ENCODE measurements at regions not wholly inside any gene's neighbourhood (a gene's known extent, or its start where the extent isn't known, plus 50 kb on each side); places are given as distances from the start of the nearest gene placed in this dataset.

DNA sequence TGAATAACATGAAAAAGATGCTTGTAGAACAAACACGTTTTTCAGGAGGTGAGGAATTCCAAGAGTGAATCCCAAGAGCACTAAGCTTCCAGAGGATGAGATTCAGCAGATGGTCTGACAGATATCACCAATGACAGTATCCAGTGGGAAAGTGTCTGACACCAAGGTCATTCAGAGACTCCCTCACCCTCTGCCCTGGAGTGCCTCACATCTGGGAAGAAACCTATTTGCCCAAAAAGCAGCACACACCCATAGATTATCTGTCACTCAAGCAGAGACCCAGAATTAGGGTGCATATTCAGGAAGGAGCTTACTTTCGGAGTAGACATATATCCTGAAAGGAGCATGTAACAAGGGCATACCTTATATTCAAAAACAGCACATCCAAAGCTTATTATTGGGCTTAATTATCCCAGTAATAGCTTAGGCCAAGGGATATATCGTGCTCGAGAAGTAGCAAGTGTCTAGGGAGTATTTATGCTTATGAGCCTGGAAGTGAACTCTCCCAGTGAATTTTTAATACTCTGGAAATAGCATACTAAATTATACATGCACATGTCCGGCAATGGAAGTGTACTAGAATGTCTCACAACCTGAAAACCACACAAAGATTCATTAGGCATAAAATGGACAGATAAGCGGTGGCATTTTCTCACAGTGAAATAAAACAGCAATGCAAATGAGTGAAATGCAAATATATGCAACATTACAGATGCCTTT lies 998.1 kb upstream of the TMEM132C start:
- no peak for DNase-seq

DNA sequence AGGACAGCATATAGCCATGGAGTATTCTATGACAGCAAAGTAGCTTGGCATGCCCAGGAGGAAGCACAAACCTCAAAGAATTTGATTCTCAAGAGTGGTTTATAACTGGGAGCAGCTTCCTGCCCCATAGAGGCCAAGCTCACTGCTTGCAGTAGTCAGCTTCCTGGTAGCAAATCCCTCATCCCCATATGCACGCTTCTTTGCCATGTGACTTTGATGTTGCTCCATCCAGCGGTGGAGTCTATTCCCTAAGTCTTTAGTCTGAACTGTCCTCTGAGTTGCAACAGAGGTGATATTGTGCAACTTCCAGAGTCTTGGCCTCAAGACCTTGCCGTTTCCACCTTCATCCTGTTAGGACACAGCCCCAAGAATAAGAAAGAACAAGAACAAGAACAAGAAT lies 996.8 kb upstream of the TMEM132C start:
- no peak for DNase-seq

DNA sequence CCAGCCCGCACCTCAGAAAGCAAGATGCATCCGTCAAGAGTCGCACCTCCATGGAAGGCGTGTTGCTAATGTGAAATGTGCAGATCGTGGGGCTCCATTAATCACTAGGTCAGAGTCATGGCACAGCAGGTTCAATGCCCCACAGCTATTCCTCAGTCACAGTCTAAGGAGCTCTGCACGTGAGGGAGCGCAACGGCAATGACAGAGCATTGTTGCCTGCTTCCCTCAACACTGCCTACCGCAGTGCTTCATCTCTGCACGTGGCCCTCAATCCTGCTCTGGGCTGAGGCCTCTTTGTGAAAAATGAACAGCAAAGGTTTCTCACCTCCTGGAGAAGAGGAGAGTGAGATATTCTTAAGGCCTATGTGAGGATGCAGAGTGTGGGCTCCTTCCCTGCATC lies 995.2 kb upstream of the TMEM132C start:
- no peak for DNase-seq

DNA sequence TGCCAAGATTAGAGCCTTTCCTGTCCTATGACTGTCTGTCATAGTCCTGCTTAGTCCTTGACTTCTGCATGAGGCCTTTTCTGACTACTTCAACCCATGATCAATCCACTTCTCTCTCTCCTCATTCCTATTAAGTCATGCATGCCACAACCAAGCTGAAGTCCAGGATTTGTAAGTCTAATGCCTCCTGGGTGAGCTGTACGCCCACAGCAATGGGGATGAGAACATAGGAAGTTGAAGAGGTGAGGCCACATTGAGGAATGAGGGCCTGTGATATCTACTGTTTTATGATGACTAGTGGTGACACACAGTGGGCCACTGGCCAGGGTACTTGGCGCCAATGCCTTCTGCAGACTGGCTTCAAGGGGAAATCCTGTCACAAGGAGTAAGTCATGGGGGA lies 994.1 kb upstream of the TMEM132C start:
- no peak for DNase-seq

DNA sequence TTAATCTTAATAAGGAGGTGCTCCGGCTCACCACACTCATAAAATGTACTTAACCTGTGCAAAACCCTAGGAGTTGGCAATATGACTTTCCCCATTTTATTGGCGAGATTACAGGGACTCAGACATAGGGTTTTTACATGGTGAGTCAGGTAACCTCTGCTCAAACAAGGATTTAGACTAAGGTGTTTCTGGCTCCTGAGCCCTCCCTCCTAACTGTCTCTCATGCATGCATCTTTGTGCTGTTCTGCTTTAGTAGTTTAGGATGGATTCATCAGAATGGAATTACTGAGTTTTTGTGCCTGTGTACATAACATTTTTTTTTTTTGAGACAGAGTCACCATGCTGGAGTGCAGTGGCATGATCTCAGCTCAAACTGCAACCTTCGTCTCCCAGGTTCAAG lies 993.3 kb upstream of the TMEM132C start:
- no peak for DNase-seq

DNA sequence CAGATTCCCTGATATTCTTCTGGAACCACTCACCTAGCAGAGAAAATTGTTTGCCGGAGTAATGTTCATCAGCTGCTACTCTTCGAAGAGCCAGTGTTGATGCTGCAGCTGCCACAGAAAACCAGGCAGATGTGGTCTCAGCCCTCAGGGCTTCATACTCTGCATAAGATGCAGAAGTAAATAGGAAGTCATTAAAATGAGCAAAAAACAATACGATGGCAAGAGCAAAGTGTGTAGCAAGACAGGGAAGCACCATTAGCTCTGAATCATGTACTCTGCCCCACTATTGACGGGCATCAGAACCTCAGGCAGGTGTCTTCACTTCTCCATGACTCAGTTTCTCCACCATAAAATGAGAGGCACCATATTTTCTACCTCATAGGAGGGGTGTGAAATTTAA lies 991.6 kb upstream of the TMEM132C start:
- DNase-seq, result no peak

DNA sequence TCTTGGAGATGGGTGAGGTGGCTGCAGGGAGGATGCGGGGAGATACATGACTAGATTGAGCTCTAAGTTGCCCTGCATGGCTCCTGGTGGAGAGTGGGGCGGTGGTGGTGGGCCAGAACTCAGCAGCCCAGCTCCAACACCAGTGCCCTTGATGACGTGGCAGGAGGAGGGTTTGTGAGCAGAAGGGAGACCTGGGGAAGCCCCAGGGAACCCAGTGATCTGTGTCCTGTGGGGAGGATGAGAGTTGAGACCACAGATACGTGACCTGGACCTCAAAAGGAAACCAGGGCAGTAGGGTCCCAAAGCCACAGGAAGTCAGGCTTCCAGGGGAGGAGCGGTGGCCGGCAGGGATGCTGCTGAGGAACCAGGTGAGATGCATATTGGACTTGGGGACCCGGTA lies 989.1 kb upstream of the TMEM132C start:
- no peak for DNase-seq

DNA sequence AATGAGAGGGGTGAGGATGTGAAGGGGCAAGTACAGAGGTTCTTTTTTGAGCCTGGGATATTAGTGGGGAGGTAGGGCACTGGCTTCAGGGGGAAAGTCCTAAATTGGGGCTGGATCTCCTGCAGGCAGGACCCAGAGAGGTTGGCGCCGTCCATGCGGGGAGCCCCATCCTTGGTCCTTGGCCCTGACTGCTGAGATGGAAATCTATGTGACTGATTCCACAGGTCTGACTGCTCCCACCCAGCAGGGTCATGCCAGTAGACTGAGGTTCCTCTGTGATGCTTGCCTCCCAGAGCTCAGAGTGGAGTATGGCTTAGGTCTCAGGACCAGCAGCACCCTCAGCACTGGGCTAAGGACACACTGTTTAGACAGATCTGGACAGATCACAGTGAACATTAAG lies 988.6 kb upstream of the TMEM132C start:
- no peak for DNase-seq

DNA sequence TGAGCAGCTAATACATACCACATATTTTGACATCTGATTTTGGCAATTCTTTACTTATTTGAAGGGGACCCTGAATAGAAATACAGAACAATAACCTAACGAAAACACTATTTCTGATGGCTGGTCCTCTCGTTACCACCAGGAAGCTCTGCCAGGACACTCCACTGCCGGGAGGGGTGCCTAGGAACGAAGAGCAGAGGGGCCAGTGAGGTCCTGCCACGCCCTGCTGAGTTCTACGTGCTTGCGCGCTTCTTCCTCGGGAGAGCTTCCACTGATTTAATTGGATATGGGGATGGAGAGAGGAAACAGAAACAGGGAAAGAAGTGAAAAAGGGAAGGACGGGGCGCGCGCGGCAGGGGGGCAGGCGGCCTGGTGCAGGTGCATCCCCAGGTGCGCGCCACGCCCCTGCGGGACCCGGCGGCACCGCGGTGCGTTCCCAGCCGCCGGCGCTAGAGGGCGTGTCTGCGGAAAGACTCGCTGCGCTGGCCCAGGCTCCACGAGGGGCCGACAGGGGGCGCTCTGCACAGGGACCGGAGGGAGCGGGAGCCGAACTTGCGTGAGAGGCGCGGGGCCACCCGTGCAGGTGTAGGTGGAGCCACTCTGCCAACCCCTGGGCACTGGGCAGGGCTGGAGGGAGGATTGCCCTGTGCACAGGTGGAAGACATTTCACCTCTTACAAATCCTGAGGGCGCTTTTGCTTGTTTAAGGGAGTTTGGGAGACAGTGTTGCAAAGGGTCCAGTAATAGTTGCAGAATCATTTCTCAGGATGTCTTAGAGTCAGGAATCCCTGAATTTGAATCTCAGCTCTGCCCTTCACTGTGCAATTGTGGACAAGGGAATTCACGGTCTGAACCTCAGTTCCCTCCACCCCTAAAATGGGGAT lies 986.3 kb upstream of the TMEM132C start:
- no peak for DNase-seq

DNA sequence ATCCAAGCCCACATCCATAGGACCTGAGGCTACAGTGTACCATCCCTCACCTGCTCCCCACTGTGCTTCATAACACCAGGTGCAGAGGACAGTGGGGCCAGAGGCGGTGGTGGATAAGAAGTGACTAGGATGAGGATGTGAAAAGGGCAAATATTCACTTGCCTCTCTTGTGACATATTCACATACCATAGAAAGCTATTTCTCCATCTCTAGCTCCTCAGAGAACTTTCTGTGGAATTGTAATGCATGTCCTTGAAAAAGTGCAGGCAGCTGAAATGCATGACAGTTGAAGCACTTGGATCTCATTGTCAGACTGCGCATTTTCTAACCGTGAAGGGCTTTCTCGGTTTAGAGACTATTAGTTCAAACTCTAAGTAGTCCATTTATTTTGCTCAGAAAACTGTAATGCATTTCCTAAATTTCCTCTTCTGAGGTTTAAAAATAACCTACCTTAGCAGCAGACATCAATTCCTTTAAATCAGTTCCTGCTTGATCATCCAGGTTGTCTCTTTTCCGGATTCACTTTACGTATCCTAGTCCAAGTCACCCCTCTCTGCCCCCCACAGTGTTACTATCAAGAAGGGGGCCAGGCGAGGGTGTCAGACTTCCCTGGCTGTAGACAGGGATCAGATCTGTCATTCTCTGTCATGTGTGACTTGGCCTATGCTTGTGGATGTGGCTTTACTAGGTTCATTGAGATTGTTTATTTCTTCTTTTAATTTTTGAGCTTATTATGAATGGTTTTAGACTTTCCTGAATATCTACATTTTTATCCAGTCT lies 984.0 kb upstream of the TMEM132C start:
- DNase-seq, result no peak

DNA sequence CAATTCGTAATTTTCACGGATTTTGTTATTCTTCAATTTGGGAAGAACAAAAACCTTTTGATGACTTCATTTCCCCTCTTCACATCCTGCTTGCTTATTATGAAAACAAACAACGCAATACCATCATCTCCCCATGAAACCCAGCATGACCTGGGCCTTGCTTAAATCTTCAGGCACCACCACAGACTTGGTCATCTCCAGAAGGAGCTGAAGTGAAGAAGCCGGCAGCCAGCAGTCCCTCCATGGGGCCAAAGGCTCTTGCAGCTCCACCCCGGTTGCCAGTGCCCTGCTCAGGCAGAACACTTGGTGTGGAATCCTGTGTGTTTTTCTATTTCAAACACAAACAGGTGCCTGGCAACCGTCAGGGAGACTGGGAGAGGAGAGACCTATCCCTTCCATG lies 982.9 kb upstream of the TMEM132C start:
- DNase-seq, result no peak

DNA sequence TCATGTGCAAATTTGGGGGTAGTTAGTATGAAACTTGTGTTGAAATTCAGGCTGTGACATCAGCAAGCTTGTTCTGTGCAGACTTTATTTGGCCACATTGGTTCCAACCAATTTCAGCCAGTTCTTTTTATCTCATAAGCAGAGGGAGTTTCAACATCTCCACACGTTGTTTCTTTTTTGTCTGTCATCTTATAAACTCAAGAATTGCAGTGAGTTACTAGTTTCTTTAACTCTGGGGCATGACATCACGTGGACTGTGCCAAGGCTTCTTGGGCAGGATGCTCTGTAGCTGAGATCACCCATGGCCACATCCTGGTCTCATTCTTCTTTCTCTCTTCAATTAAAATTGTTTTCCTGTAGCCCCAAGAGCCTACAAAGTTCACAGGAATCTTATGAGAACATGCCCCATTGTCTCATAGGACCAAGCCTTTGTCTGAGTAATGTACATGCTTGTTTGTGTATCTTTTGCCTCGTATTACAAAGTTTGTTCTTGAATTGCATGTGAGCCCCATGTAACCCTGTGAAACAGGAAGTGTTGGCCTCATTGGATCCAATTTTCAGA lies 982.0 kb upstream of the TMEM132C start:
- DNase-seq, result no peak

DNA sequence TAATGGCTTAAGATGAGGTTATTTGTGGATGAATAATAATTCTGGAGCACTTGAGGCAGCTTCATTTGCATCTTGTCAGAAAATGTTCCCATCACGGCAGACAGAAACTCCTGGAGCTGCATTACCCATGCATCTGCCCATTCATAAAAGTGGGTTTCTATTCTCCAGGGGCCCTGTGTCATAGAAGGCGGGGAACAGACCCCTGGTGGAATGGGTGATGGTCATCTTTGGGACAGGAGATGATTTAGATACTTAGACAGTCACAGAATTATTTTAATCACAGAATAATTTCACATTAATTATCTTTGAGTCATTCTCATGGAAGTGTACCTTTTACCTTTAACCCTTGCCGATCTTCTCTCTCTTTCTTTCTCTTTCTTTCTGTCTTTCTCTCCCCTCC lies 980.7 kb upstream of the TMEM132C start:
- no peak for DNase-seq

DNA sequence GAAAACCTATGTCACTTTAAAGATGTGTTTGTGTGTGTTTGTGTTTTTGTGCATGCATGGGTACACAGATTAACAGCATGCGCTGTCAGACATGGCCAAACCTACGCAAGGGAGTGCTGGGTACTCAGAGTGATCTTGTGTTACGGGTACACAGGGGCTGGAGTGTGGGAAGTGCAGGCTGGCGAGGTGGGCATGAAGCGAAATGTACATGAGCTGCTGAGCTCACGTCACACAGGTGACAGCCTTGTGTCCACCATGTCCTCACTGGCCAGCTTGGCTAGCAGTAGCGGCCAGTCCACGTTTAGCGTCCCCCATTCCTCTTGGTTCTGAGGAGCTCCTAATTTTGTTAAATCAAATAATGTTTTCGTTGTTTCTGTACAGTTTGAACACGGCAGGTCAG lies 979.7 kb upstream of the TMEM132C start:
- DNase-seq, result no peak

DNA sequence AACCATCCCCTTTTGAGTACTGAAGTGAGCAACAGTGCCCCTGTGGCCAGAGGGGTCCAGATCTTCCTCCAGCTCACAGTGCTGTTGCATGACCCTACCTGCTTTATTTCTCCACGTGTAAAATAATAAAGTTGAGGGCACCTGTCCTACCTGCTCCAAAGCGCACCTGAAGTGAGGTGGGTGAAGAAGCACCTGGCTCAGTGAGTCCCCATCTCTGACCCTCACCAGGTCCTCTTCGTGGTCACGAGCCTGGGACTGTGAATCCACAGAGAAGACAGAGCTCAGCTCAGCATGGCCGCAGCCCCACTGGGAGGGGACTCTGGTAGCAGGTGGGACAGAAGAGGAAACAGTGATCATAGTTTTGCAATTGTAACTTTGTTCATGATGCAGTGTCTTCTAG lies 976.7 kb upstream of the TMEM132C start:
- no peak for DNase-seq

DNA sequence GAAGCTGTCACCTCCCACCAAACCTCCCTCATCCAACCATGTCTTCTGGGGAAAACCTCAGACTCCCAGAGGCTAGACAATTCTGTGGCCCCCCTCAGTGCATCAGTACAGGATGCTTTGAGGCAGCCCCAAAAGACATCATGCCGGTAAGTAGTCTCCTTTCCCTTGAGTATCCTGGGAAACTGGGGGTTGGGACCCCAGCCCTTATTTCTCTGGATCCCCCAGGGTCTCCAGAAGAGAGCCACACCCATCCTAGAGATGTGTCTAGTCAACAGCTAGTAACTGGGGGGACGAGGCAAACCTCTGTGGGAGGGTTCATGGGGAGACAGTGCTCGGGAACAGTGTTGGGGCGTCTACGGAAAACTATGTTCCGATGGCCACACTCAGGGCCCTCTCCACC lies 974.2 kb upstream of the TMEM132C start:
- DNase-seq, result no peak

DNA sequence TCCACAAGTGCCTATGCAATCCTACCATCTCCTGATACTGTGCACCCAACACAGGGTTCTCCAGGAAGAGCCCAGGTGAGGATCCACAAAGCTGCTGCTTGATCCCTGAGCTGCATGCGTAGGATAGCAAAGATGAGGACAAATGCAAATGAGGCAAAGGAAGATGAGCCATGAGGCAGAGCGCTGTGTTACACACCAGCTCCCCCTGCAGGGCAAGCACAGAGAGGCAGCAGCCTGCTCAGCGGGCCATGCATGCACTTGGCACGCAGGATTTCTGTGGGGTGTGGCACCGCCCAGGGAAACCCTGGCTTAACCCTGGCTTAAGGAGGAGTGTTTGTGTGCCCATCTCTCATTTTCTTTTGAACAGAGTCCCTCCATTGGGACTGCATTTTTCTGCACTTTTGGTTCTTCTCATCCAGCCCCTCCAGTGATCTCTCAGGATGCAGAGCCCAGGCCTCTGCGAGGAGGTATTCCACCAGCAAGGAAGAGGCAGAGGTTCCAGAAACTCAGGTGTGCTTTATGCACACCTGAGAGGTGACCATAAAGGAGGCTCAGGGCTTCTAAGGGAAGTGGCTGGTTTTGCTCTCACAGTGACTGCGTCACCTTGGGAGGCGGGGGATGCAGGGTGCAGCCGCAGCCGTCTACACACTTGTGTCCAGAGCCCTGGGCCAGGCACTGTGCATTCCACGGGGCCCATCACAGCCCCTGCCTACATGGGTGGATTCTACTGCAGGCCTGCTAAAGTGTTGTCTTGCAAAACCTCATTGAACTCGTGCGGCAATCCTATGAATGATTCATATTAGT lies 973.3 kb upstream of the TMEM132C start:
- no peak for DNase-seq

DNA sequence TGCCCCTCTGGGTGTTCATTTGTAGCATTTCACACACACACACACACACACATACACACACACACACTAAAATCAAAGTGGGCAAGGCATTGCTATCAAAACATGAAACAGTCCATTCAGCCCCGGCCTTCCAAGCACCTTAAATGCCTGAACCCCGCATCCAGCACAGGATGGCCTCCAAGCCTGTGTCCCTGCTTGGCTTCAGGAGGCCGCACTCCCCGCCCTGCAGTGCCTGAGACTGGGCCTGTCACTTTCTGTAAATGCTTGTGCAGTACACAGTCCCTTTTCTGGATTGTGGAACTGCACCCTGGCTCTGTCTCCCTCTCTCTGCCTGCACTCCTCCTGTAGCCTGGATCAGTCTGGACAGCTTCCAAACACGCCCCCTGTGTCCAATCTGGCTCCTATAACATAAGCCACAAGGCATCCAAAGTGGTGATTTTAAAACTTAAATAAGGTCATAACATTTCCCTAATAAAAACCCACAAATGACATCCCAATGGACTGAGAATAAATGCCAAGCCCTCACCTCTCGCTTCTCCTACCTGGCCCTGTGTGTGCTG lies 972.2 kb upstream of the TMEM132C start:
- no peak for DNase-seq

DNA sequence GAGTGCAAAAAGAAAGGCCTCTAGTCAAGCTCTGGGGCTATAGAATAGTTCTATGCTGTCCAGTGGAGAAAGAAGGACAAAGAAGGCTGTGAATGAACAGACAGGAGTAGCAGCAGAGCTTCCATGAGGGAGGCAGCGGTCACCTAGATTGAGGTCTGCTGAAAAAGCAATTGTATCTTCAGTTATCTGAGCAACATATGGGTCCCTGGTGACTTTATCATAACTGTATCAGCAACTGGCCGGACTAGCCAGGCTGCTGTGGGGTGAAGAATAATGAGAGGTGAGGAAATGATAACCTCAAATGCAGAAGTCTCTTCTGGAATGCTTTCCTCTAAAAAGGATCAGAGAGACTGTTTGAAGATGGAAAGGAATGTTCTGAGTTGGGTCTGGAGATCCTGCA lies 971.3 kb upstream of the TMEM132C start:
- no peak for DNase-seq

DNA sequence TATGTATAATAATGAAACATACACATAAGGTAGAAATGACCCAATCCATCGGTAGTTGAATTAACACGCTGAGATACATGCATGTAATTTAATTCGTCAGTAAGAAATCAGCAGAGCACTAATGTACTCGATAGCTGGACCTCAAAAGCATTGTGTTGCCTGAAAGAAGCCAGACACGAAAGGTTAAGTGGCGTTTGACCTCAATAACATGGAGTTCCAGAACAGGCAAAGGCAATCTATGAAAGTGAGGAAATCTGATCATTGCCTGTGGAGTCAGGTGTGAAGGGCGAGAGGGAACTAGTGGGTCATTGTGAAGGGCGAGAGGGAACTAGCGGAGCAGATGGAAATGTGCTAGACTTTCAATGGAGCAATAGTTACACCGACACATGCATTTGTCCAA lies 970.4 kb upstream of the TMEM132C start:
- no peak for DNase-seq

DNA sequence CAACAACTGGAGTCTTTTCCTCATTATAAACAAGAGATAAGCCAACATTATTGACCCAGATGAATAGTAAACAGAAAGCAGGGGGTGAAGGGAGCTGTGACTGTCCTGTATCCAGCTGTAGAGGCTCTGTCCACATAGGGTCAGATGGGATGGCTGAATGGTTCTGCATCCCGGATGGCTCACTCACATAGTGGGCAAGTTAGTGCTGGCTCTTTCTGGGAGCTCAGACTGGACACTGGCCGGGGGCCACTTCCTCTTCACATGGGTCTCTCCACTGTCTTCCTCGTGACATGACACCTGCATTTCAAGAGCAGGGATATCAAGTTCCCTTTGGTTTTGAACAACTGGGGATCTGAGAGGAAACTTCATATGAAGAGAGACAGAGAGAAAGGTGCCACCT lies 969.6 kb upstream of the TMEM132C start:
- no peak for DNase-seq

DNA sequence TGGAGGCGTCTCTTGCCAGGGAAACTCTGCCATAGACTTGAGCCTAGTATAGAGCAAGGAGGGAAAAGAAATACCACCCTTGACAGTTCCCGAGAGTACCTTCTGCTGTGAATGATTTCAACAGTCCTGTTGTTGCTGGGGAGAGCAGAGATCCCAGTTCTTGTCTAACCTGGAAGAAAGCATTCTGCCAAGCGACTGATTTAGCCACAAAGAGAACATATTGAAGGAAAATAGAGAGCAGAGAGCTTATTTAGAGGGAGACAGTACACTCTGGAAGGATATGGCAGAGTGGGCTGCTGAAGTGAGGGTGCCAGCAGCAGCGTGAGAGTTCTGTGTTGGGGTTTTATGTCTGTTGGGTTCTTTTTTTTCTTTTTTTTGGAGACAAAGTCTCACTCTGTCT lies 966.9 kb upstream of the TMEM132C start:
- no peak for DNase-seq

Measured in NCI-H1105 (cell line).